ENCODE measurements at regions not wholly inside any gene's neighbourhood (a gene's known extent, or its start where the extent isn't known, plus 50 kb on each side); places are given as distances from the start of the nearest gene placed in this dataset.

GRCh38 chr1:96049759-96050409, 671.7 kb upstream of the PTBP2 start:
- no peak for TF ChIP-seq EZH2 (IDR thresholded peaks at IDR 0.05; ENCODE audit: low read depth, low read length, severe bottlenecking)
- no peak for TF ChIP-seq KDM1A (IDR thresholded peaks at IDR 0.05; ENCODE audit: borderline replicate concordance, low read length)
- TF ChIP-seq CTCF (IDR thresholded peaks at IDR 0.05; ENCODE audit: control extremely low read depth in 1 of 3, insufficient read depth in 1 of 3, low read depth in 1 of 3, low read length in 3 of 3): no peak
- no peak for TF ChIP-seq YY1 (IDR thresholded peaks at IDR 0.05; ENCODE audit: low read depth, low read length)
- no peak for TF ChIP-seq POLR2AphosphoS5 (IDR thresholded peaks at IDR 0.05; ENCODE audit: low read depth, low read length)
- TF ChIP-seq POLR2A (IDR thresholded peaks at IDR 0.05; ENCODE audit: control extremely low read depth in 1 of 2, low read depth in 2 of 2, low read length in 2 of 2): no peak
- no peak for TF ChIP-seq ATF3 (IDR thresholded peaks at IDR 0.05; ENCODE audit: insufficient read depth, low read depth, low read length)
- no peak for TF ChIP-seq BACH1 (IDR thresholded peaks at IDR 0.05; ENCODE audit: low read length)
- TF ChIP-seq JUND (IDR thresholded peaks at IDR 0.05; ENCODE audit: low read length): no peak
- no peak for TF ChIP-seq MAX (IDR thresholded peaks at IDR 0.05)
- TF ChIP-seq CREB1 (IDR thresholded peaks at IDR 0.05): no peak

Measured in H1 (cell line).